HepG2 (cell line): ENCODE measurements at regions not wholly inside any gene's neighbourhood (a gene's known extent, or its start where the extent isn't known, plus 50 kb on each side); places are given as distances from the start of the nearest gene placed in this dataset.

ENCODE experiments used
- ATAC-seq: fragments of 200-7000 bp; cut with Tn5 transposase; 3 replicates; pipeline ENCODE4 v1.9.1; 2020; ENCODE audit warnings: mild to moderate bottlenecking, moderate library complexity
- BruUV-seq: library from RNA; stranded (reverse); fragments of 400-500 nt; replicated peaks from 2 replicates; lab custom pipeline; 2021; lab: Mats Ljungman, UMichigan
- CTCF ChIA-PET: fragments of 300-600 bp; formaldehyde crosslinking; extraction: SDS; loops from one replicate; lab custom pipeline; 2021; ENCODE audit warnings: low total read pairs, inconsistent platforms, low intra/inter-chr PET ratio; lab: Yijun Ruan, JAX
- POLR2A ChIA-PET: fragments of 350-600 bp; sonication (Branson Sonifier 250); formaldehyde crosslinking; loops from one replicate; lab custom pipeline; 2020; ENCODE audit warnings: antibody characterized with exemption, inconsistent platforms; lab: Yijun Ruan, JAX
- DNase-seq: peaks from one replicate; pipeline ENCODE4 v3.0.0-alpha.2; 2015; ENCODE audit warnings: low spot score
- FAIRE-seq: peaks from 3 replicates; lab custom pipeline; 2011; peaks lifted over from hg19 to GRCh38; lab: Jason Lieb, UNC
- H2AFZ ChIP-seq: one replicate; pipeline ENCODE4 v1.6.1; 2011; ENCODE audit warnings: low read length, inconsistent platforms
- H3K27ac ChIP-seq: fragments of 300-600 bp; 3 replicates; pipeline ENCODE4 v1.8.0; 2011; ENCODE audit warnings: mixed run types, mild to moderate bottlenecking, mixed read lengths, low read length, inconsistent platforms; ENCODE audit not compliant: insufficient read depth; ENCODE audit errors: extremely low read length
- H3K27me3 ChIP-seq, 2 experiments: fragments of 200-600 bp in 1 of 2; 2 replicates in 1 of 2; 3 replicates in 1 of 2; pipeline versions ENCODE4 v1.6.0 to v1.8.0; 2011; ENCODE audit warnings: low read length in 2 of 2, mild to moderate bottlenecking in 2 of 2, moderate library complexity in 2 of 2, inconsistent platforms in 1 of 2; ENCODE audit not compliant: insufficient read depth in 2 of 2, control insufficient read depth in 1 of 2
- H3K36me3 ChIP-seq, 2 experiments: fragments of 200-600 bp in 1 of 2; replicated peaks in 1 of 2; 2 replicates in 1 of 2; 3 replicates in 1 of 2; pipeline versions ENCODE4 v1.5.1 to v1.8.0; 2011; ENCODE audit warnings: low read length in 2 of 2, inconsistent platforms in 1 of 2; ENCODE audit not compliant: insufficient read depth in 2 of 2, control insufficient read depth in 1 of 2
- H3K4me1 ChIP-seq: 2 replicates; pipeline ENCODE4 v1.5.1; 2012; ENCODE audit warnings: low read length, inconsistent platforms; ENCODE audit not compliant: insufficient read depth
- H3K4me2 ChIP-seq: 2 replicates; pipeline ENCODE4 v1.6.0; 2011; ENCODE audit warnings: low read depth, low read length, inconsistent platforms
- H3K4me3 ChIP-seq, 3 experiments: fragments of 200-600 bp in 1 of 3; sonication (generic), shearing (Covaris generic) in 1 of 3; replicated peaks in 1 of 3; 2 replicates each; pipeline ENCODE4 v1.5.1; 2011 to 2016; ENCODE audit warnings: low read length in 3 of 3, inconsistent platforms in 2 of 3, low read depth in 2 of 3, mild to moderate bottlenecking in 2 of 3, control low read depth in 1 of 3, mixed read lengths in 1 of 3; ENCODE audit not compliant: insufficient read depth in 1 of 3
- H3K79me2 ChIP-seq: one replicate; pipeline ENCODE4 v1.6.1; 2011; ENCODE audit warnings: low read length, inconsistent platforms; ENCODE audit not compliant: insufficient read depth
- H3K9ac ChIP-seq: 2 replicates; pipeline ENCODE4 v1.6.0; 2011; ENCODE audit warnings: mild to moderate bottlenecking, low read depth, low read length, inconsistent platforms; ENCODE audit not compliant: insufficient read depth
- H3K9me3 ChIP-seq: 2 replicates; pipeline ENCODE4 v1.5.1; 2012; ENCODE audit warnings: mild to moderate bottlenecking, low read length
- H4K20me1 ChIP-seq: 2 replicates; pipeline ENCODE4 v1.6.0; 2011; ENCODE audit warnings: inconsistent platforms, mild to moderate bottlenecking, low read length, moderate library complexity; ENCODE audit not compliant: insufficient read depth
- DPF2 ChIP-seq: sonication (generic); formaldehyde crosslinking; IDR thresholded peaks from 2 replicates; pipeline ENCODE4 v1.4.0; 2020; ENCODE audit warnings: mild to moderate bottlenecking, low read depth, missing genetic modification reagents, borderline replicate concordance
- IKZF4 ChIP-seq: sonication (generic); formaldehyde crosslinking; IDR thresholded peaks from 2 replicates; pipeline ENCODE4 v1.5.1; 2020; ENCODE audit warnings: borderline replicate concordance, mild to moderate bottlenecking, low read depth, missing genetic modification reagents; ENCODE audit errors: not compliant biosample characterization
- KDM2A ChIP-seq: sonication (generic); formaldehyde crosslinking; IDR thresholded peaks from 2 replicates; pipeline ENCODE4 v1.4.0; 2020; ENCODE audit warnings: low read depth, missing genetic modification reagents, borderline replicate concordance
- PCBP1 ChIP-seq: fragments of 200-400 bp; formaldehyde crosslinking; IDR thresholded peaks from 2 replicates; pipeline ENCODE4 v1.6.1; 2017; ENCODE audit warnings: mild to moderate bottlenecking, low read depth, low read length, borderline replicate concordance
- PHB2 ChIP-seq: fragments of 450-650 bp; IDR thresholded peaks from 2 replicates; pipeline ENCODE4 v1.6.1; 2018; ENCODE audit not compliant: partially characterized antibody
- SALL2 ChIP-seq: sonication (generic); formaldehyde crosslinking; IDR thresholded peaks from 2 replicates; pipeline ENCODE4 v1.8.1; 2023; ENCODE audit warnings: mild to moderate bottlenecking, missing genetic modification reagents, inconsistent platforms
- SIX4 ChIP-seq: sonication (generic); formaldehyde crosslinking; IDR thresholded peaks from 2 replicates; pipeline ENCODE4 v1.4.0; 2020; ENCODE audit warnings: missing genetic modification reagents
- SP2 ChIP-seq: sonication (generic); formaldehyde crosslinking; IDR thresholded peaks from 2 replicates; pipeline ENCODE4 v1.5.1; 2020; ENCODE audit warnings: mild to moderate bottlenecking, missing genetic modification reagents
- TRIM24 ChIP-seq: sonication (generic); formaldehyde crosslinking; IDR thresholded peaks from 2 replicates; pipeline ENCODE4 v1.8.0; 2022; ENCODE audit warnings: mild to moderate bottlenecking, missing genetic modification reagents
- ZFP1 ChIP-seq: IDR thresholded peaks from 2 replicates; pipeline ENCODE4 v1.6.1; 2016
- ZNF20 ChIP-seq: sonication (generic); formaldehyde crosslinking; IDR thresholded peaks from 2 replicates; pipeline ENCODE4 v1.4.0; 2020; ENCODE audit warnings: mild to moderate bottlenecking, moderate library complexity, missing genetic modification reagents
- ZNF317 ChIP-seq: sonication (generic); formaldehyde crosslinking; IDR thresholded peaks from 2 replicates; pipeline ENCODE4 v1.5.0; 2020; ENCODE audit warnings: mild to moderate bottlenecking, missing genetic modification reagents
- ZNF775 ChIP-seq: sonication (generic); formaldehyde crosslinking; IDR thresholded peaks from 2 replicates; pipeline ENCODE4 v1.4.0; 2020; ENCODE audit warnings: missing genetic modification reagents, mild to moderate bottlenecking, moderate library complexity, borderline replicate concordance
- ZNF781 ChIP-seq: sonication (generic); formaldehyde crosslinking; IDR thresholded peaks from 2 replicates; pipeline ENCODE4 v1.5.1; 2020; ENCODE audit warnings: borderline replicate concordance, mild to moderate bottlenecking, missing genetic modification reagents; ENCODE audit errors: not compliant biosample characterization
- ZSCAN12 ChIP-seq: sonication (generic); formaldehyde crosslinking; IDR thresholded peaks from 2 replicates; pipeline ENCODE4 v1.9.0; 2021; ENCODE audit warnings: mild to moderate bottlenecking, missing genetic modification reagents
- WGBS: methylation state at CpG from one replicate; pipeline ENCODE4 v1.1.6; 2017; ENCODE audit warnings: low lambda C conversion rate; 5-methylcytosine and 5-hydroxymethylcytosine counted together
- in situ Hi-C: cut with HindIII; loops from 2 replicates; pipeline ENCODE4 v1.10.0; 2017; ENCODE audit warnings: low pct_unique_long_range_greater_than_20kb; ENCODE audit not compliant: extremely low pct_ligation_motif_present
- intact Hi-C: fragments of 100-400 bp; cut with micrococcal nuclease; formaldehyde crosslinking; loops from one replicate; pipeline ENCODE4 v1.10.0; 2022; ENCODE audit not compliant: unreplicated experiment
- TF ChIP-seq, protein P1 (sequence below): sonication (generic); formaldehyde crosslinking; conservative IDR thresholded peaks from 2 replicates; pipeline ENCODE4 v1.4.0; 2020; ENCODE audit warnings: missing genetic modification reagents
- TF ChIP-seq, protein P2 (sequence below): sonication (generic); formaldehyde crosslinking; IDR thresholded peaks from 2 replicates; pipeline ENCODE4 v1.4.0; 2020; ENCODE audit warnings: mild to moderate bottlenecking, low read depth, missing genetic modification reagents

DNA sequence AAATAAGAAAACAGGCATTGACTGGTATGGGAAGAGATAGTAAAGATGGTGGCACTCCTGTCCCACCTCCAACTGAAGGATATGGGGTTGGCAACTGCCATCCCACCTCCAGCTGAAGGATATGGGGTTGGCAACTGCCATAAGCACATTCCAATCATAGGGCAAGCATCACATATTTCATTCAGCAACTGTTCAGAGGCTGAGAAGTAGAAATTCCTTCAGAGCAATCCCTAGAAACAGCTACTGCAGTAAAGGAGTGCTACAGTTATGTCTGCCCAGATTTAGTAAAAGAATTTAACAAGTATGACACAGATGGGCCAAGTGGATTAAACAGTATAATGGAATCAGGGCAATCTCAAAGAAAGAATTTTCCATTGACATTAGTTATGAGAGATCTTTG lies 156.8 kb downstream of the IMPG2 start:
- BruUV-seq: no TSS peak
- H3K36me3 ChIP-seq: no peaks in the 10 kb centered on the region
- no peak overlapping the region for H2AFZ ChIP-seq
- TF ChIP-seq TRIM24 (no peak), PHB2 (no peak), KDM2A (CRISPR knock-in tag) (no peak), ZNF781 (CRISPR knock-in tag) (no peak), SP2 (CRISPR knock-in tag) (no peak), ZNF317 (CRISPR knock-in tag) (no peak), DPF2 (no peak), ZNF775 (no peak), IKZF4 (no peak)
- TF ChIP-seq, protein P1, sequence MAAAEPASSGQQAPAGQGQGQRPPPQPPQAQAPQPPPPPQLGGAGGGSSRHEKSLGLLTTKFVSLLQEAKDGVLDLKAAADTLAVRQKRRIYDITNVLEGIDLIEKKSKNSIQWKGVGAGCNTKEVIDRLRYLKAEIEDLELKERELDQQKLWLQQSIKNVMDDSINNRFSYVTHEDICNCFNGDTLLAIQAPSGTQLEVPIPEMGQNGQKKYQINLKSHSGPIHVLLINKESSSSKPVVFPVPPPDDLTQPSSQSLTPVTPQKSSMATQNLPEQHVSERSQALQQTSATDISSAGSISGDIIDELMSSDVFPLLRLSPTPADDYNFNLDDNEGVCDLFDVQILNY: no peak
- in situ Hi-C loops (no loop called here), intact Hi-C loops (no loop called here)
- POLR2A ChIA-PET: no interaction called here
- no peak for FAIRE-seq
- H3K9ac ChIP-seq: no peak overlapping the region
- CTCF ChIA-PET: no interaction called here
- H3K79me2 ChIP-seq: no peaks in the 10 kb centered on the region
- no peaks in the 10 kb centered on the region for H4K20me1 ChIP-seq
- H3K4me1 ChIP-seq: no peaks in the 10 kb centered on the region
- no peak overlapping the region for H3K27ac ChIP-seq
- DNase-seq: no peak
- H3K9me3 ChIP-seq: no peaks in the 10 kb centered on the region
- ATAC-seq: no peak
- no peak overlapping the region for H3K4me2 ChIP-seq
- no peak overlapping the region for H3K4me3 ChIP-seq
- H3K27me3 ChIP-seq: no peaks in the 10 kb centered on the region

DNA sequence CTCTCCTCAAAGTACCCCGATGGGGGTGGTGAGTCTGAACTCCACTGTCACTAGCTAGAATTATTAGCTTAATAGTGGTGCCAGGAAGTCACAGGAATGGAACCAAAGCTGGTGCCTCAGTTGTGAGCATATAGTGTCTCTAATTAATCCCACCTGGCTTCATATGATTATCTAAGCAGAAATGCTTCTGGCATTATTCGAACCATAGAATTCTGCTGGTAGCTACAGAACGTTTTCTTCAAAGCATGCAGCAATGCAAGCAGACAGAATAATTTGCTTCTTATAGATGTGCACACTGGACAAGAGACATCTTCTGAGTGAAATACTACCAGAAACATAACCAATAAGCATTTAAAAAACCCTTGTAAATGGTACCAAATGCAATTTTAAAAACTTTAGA lies 160.9 kb downstream of the IMPG2 start:
- TF ChIP-seq, protein P2, sequence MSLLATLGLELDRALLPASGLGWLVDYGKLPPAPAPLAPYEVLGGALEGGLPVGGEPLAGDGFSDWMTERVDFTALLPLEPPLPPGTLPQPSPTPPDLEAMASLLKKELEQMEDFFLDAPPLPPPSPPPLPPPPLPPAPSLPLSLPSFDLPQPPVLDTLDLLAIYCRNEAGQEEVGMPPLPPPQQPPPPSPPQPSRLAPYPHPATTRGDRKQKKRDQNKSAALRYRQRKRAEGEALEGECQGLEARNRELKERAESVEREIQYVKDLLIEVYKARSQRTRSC: no peak
- no peak for TF ChIP-seq PCBP1
- TF ChIP-seq ZNF20 (CRISPR knock-in tag): no peak
- no peak for TF ChIP-seq ZFP1
- TF ChIP-seq SIX4 (CRISPR knock-in tag): no peak
- no peak for TF ChIP-seq SALL2 (CRISPR knock-in tag)
- TF ChIP-seq ZSCAN12 (CRISPR knock-in tag): no peak
- TF ChIP-seq, all 625 proteins: peak for 0
- intact Hi-C loops (no loop called here), in situ Hi-C loops (no loop called here)
- WGBS: 7% methylated on average over 3 of the region's 3 CpGs
- POLR2A ChIA-PET: no interaction called here
- H3K36me3 ChIP-seq: no peaks in the 10 kb centered on the region
- ATAC-seq (no peak), FAIRE-seq (no peak), DNase-seq (no peak)
- no peak overlapping the region for H2AFZ ChIP-seq
- CTCF ChIA-PET: no interaction called here
- no peaks in the 10 kb centered on the region for H3K27me3 ChIP-seq
- no peak overlapping the region for H3K27ac ChIP-seq
- H3K4me3 ChIP-seq: no peak overlapping the region
- H3K79me2 ChIP-seq: no peaks in the 10 kb centered on the region
- H3K9ac ChIP-seq: no peak overlapping the region
- BruUV-seq: no TSS peak
- no peak overlapping the region for H3K4me2 ChIP-seq
- no peaks in the 10 kb centered on the region for H3K4me1 ChIP-seq
- H4K20me1 ChIP-seq: no peaks in the 10 kb centered on the region
- H3K9me3 ChIP-seq: no peaks in the 10 kb centered on the region
